Subcutaneous abdominal adipose tissue (tissue), 5 donors: ENCODE measurements at regions not wholly inside any gene's neighbourhood (a gene's known extent, or its start where the extent isn't known, plus 50 kb on each side); places are given as distances from the start of the nearest gene placed in this dataset.

Experiments used
- H3K27ac ChIP-seq: one replicate; pipeline ENCODE4 v1.7.0; 2013; ENCODE audit warnings: low read depth, mild to moderate bottlenecking, inconsistent platforms, low read length, moderate library complexity
- H3K27me3 ChIP-seq, 5 donors: one replicate each; pipeline ENCODE4 v1.7.0; 2013; ENCODE audit warnings: low read length in 5 of 5, inconsistent platforms in 1 of 5; ENCODE audit not compliant: control insufficient read depth in 5 of 5, insufficient read depth in 4 of 5
- H3K36me3 ChIP-seq, 5 donors: one replicate each; pipeline ENCODE4 v1.7.0; 2013; ENCODE audit warnings: low read length in 5 of 5; ENCODE audit not compliant: control insufficient read depth in 5 of 5, insufficient read depth in 5 of 5
- H3K4me1 ChIP-seq, 5 donors: one replicate each; pipeline ENCODE4 v1.7.0; 2013; ENCODE audit warnings: low read length in 5 of 5, mild to moderate bottlenecking in 3 of 5, moderate library complexity in 1 of 5; ENCODE audit not compliant: control insufficient read depth in 5 of 5, insufficient read depth in 5 of 5
- H3K4me3 ChIP-seq, 5 donors: one replicate each; pipeline ENCODE4 v1.7.0; 2013; ENCODE audit warnings: low read length in 5 of 5, low read depth in 1 of 5
- H3K9ac ChIP-seq, 5 donors: one replicate each; pipeline ENCODE4 v1.7.0; 2013; ENCODE audit warnings: low read length in 5 of 5, mild to moderate bottlenecking in 4 of 5, moderate library complexity in 3 of 5
- H3K9me3 ChIP-seq, 5 donors: one replicate each; pipeline ENCODE4 v1.7.0; 2013; ENCODE audit warnings: low read length in 5 of 5; ENCODE audit not compliant: control insufficient read depth in 5 of 5
- donor health status: healthy.
- donor health status: healthy.
- donor health status: healthy.
- donor health status: healthy.
- donor health status: healthy.

GRCh38 chr22:40114411-40114810 lies 63.3 kb upstream of the TNRC6B start:
- Histone ChIP-seq H3K4me1 (peaks cover 0 to 17% (median 0%) of the 10 kb centered on the region in 5 donors), H3K27me3 (no peaks in the 10 kb centered on the region), H3K9me3 (no peaks in the 10 kb centered on the region), H3K36me3 (peaks cover 0 to 5% (median under 1%) of the 10 kb centered on the region in 5 donors), H3K4me3 (no peak overlapping the region), H3K9ac (no peak overlapping the region), H3K27ac (no peak overlapping the region)

- H3K36me3 ChIP-seq = peaks cover 0 to 5% (median 4%) of the 10 kb centered on the region in 5 donors
- H3K9me3 ChIP-seq = no peaks in the 10 kb centered on the region
- H3K4me3 ChIP-seq = no peak overlapping the region
- H3K27me3 ChIP-seq = no peaks in the 10 kb centered on the region
- peaks cover 0 to 20% (median 0%) of the 10 kb centered on the region in 5 donors for H3K4me1 ChIP-seq
- H3K27ac ChIP-seq = no peak overlapping the region
- H3K9ac ChIP-seq = no peak overlapping the region
These were observed 61.1 kb upstream of the TNRC6B start for GRCh38 chr22:40116496-40117200.

DNA sequence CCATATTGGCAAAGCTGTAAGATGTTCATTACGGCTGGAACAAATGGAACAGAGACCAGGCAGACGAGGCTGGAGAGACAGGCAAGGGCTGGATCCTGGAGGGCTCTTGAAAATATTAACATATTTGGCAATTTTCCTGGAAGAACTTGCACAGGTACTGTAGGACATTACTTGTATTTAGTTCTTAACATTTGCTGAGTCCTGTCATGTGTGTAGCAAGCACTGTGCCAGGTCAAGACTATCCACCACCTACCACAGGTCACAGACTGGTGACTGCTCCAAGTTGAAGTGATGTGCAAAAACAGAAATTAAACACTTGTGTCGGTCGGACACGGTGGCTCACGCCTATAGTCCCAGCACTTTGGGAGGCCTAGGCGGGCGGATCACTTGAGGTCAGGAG lies 58.7 kb upstream of the TNRC6B start:
- no peaks in the 10 kb centered on the region for H3K9me3 ChIP-seq
- H3K36me3 ChIP-seq = peaks cover 0 to 10% (median 5%) of the 10 kb centered on the region in 5 donors
- H3K9ac ChIP-seq = no peak overlapping the region
- H3K4me3 ChIP-seq = no peak overlapping the region
- no peak overlapping the region for H3K27ac ChIP-seq
- no peaks in the 10 kb centered on the region for H3K27me3 ChIP-seq
- peaks cover 0 to 18% (median 0%) of the 10 kb centered on the region in 5 donors for H3K4me1 ChIP-seq

- Histone ChIP-seq H3K4me1 (peaks cover 0 to 18% (median 0%) of the 10 kb centered on the region in 5 donors), H3K36me3 (peaks cover 0 to 10% (median 5%) of the 10 kb centered on the region in 5 donors), H3K4me3 (no peak overlapping the region), H3K27me3 (no peaks in the 10 kb centered on the region), H3K9ac (no peak overlapping the region), H3K27ac (no peak overlapping the region), H3K9me3 (no peaks in the 10 kb centered on the region)
These were observed 56.9 kb upstream of the TNRC6B start for GRCh38 chr22:40120848-40121247.

GRCh38 chr22:40121461-40121860 lies 56.3 kb upstream of the TNRC6B start:
- Histone ChIP-seq H3K4me1 (peaks cover 0 to 16% (median 0%) of the 10 kb centered on the region in 5 donors), H3K9me3 (no peaks in the 10 kb centered on the region), H3K4me3 (no peak overlapping the region), H3K27me3 (no peaks in the 10 kb centered on the region), H3K9ac (no peak overlapping the region), H3K27ac (no peak overlapping the region), H3K36me3 (peaks cover 0 to 10% (median 5%) of the 10 kb centered on the region in 5 donors)

DNA sequence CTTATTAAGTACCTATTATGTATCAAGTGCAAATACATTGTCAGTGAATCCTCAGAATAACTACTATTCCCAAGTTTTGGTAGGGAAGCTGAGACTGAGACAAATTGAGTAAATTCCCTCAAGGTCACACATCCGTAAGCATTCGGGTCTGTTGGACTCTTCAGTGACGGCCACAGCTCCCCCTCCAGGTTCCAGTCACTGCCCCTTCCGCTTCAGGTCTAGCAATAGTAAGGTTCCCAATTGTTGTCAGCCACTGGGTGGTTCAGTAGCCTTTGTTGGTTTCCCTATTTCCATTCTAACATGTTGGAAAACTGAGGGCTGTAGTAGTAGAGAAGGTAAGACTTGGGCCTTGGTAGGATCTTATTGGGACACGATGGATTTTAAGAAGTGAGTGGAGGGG lies 54.9 kb upstream of the TNRC6B start:
- Histone ChIP-seq H3K4me1 (peaks cover 0 to 13% (median 0%) of the 10 kb centered on the region in 5 donors), H3K27me3 (no peaks in the 10 kb centered on the region), H3K36me3 (peaks cover 0 to 10% (median 5%) of the 10 kb centered on the region in 5 donors), H3K9me3 (no peaks in the 10 kb centered on the region), H3K4me3 (no peak overlapping the region), H3K9ac (no peak overlapping the region), H3K27ac (no peak overlapping the region)

DNA sequence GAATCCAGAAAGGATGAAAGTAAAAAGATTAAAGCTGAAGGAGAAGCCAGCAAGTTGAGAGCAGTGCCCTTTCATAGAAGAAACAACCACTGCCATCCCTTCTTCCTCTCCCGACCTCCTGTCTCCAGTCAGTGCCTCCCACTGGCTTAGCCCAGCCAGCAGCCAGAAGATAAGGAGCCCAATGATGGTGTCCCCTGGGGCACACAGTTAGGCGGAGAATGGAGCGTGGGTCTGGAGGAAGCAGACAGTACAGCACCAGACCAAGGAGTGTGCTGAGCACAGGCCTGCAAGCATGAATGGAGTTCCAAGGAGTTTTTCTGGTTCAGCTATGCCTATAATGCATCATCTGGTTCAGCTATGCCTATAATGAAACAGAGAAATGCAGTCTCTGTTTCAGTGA lies 54.3 kb upstream of the TNRC6B start:
- H3K4me3 ChIP-seq = no peak overlapping the region
- H3K4me1 ChIP-seq = peaks cover 0 to 13% (median 0%) of the 10 kb centered on the region in 5 donors
- no peak overlapping the region for H3K9ac ChIP-seq
- H3K9me3 ChIP-seq = no peaks in the 10 kb centered on the region
- H3K27ac ChIP-seq = no peak overlapping the region
- H3K36me3 ChIP-seq = peaks cover 0 to 11% (median 5%) of the 10 kb centered on the region in 5 donors
- H3K27me3 ChIP-seq = no peaks in the 10 kb centered on the region
